Subcutaneous abdominal adipose tissue (tissue), 5 donors: ENCODE measurements at regions not wholly inside any gene's neighbourhood (a gene's known extent, or its start where the extent isn't known, plus 50 kb on each side); places are given as distances from the start of the nearest gene placed in this dataset.

Experiments used
- H3K27ac ChIP-seq: one replicate; pipeline ENCODE4 v1.7.0; 2013; ENCODE audit warnings: low read depth, mild to moderate bottlenecking, inconsistent platforms, low read length, moderate library complexity
- H3K27me3 ChIP-seq, 5 donors: one replicate each; pipeline ENCODE4 v1.7.0; 2013; ENCODE audit warnings: low read length in 5 of 5, inconsistent platforms in 1 of 5; ENCODE audit not compliant: control insufficient read depth in 5 of 5, insufficient read depth in 4 of 5
- H3K36me3 ChIP-seq, 5 donors: one replicate each; pipeline ENCODE4 v1.7.0; 2013; ENCODE audit warnings: low read length in 5 of 5; ENCODE audit not compliant: control insufficient read depth in 5 of 5, insufficient read depth in 5 of 5
- H3K4me1 ChIP-seq, 5 donors: one replicate each; pipeline ENCODE4 v1.7.0; 2013; ENCODE audit warnings: low read length in 5 of 5, mild to moderate bottlenecking in 3 of 5, moderate library complexity in 1 of 5; ENCODE audit not compliant: control insufficient read depth in 5 of 5, insufficient read depth in 5 of 5
- H3K4me3 ChIP-seq, 5 donors: one replicate each; pipeline ENCODE4 v1.7.0; 2013; ENCODE audit warnings: low read length in 5 of 5, low read depth in 1 of 5
- H3K9ac ChIP-seq, 5 donors: one replicate each; pipeline ENCODE4 v1.7.0; 2013; ENCODE audit warnings: low read length in 5 of 5, mild to moderate bottlenecking in 4 of 5, moderate library complexity in 3 of 5
- H3K9me3 ChIP-seq, 5 donors: one replicate each; pipeline ENCODE4 v1.7.0; 2013; ENCODE audit warnings: low read length in 5 of 5; ENCODE audit not compliant: control insufficient read depth in 5 of 5
- donor health status: healthy.
- donor health status: healthy.
- donor health status: healthy.
- donor health status: healthy.
- donor health status: healthy.

DNA sequence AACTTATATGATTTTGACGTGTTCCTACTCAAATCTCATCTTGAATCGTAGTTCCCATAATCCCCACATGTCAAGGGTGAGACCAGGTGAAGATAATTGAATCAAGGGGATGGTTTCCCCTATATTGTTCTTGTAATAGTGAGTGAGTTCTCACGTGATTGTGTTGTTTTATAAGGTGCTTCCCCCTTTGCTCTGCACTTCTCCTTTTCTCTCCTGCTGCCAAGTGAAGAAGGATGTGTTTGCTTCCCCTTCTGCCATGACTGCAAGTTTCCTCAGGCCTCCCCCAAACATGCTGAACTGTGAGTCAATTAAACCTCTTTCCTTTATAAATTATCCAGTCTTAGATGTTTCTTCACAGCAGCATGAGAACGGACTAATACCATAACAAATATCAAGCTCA, 83.2 kb downstream of the MANEA start:
- Histone ChIP-seq H3K27ac (no peak overlapping the region), H3K4me3 (no peak overlapping the region), H3K27me3 (no peaks in the 10 kb centered on the region), H3K9me3 (no peaks in the 10 kb centered on the region), H3K36me3 (no peaks in the 10 kb centered on the region), H3K9ac (no peak overlapping the region), H3K4me1 (no peaks in the 10 kb centered on the region)

DNA sequence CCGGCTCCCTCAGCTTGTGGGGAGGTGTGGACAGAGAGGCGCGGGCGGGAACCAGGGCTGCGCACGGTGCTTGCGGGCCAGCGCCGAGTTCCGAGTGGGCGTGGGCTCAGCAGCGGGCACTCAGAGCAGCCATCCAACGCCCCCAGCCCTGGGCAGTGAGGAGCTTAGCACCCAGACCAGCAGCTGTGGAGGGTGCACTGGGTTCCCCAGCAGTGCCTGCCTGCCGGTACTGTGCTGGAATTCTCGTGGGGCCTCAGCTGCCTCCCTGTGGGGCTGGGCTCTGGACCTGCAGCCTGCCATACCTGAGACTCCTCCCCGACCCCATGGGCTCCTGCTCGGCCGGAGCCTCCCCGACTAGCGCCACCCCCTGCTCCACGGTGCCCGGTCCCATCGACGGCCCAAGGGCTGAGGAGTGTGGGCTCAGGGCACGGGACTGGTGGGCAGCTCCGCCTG, 92.7 kb downstream of the MANEA start:
- Histone ChIP-seq H3K9ac (no peak overlapping the region), H3K27me3 (no peaks in the 10 kb centered on the region), H3K27ac (no peak overlapping the region), H3K4me1 (no peaks in the 10 kb centered on the region), H3K36me3 (no peaks in the 10 kb centered on the region), H3K9me3 (peaks cover 0 to 5% (median 0%) of the 10 kb centered on the region in 5 donors), H3K4me3 (no peak overlapping the region)

DNA sequence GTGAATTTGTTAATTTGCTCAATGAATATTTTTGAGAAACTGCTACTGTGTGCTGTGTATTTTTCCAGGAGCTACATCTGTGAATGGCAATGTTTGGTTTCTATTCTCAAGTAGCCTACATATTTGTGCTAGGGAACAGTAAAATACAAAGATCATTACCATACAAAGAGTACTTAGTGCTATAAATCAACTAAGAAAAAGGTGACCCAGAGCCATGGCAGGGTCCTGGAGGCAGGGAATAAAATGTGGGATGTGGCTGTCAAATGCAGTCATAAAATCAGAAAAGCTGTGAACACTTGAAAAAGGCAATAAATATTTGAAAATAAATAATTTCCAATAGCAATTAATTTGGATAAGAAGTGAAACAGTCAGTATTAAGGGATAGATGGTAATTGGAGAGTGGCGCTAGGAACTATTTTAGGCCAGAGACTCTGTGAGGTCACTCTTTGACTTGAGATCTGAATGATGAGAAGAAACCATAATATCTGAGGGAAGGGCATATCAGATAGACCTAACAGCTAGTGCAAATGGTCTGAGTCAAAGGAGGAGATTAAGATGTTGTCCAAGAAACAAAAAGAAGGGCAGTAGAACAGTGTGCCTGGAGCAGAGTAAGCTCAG, 98.8 kb downstream of the MANEA start:
- no peaks in the 10 kb centered on the region for H3K27me3 ChIP-seq
- H3K9ac ChIP-seq, result no peak overlapping the region
- no peaks in the 10 kb centered on the region for H3K4me1 ChIP-seq
- H3K9me3 ChIP-seq, result no peaks in the 10 kb centered on the region
- H3K36me3 ChIP-seq, result no peaks in the 10 kb centered on the region
- no peak overlapping the region for H3K27ac ChIP-seq
- no peak overlapping the region for H3K4me3 ChIP-seq

DNA sequence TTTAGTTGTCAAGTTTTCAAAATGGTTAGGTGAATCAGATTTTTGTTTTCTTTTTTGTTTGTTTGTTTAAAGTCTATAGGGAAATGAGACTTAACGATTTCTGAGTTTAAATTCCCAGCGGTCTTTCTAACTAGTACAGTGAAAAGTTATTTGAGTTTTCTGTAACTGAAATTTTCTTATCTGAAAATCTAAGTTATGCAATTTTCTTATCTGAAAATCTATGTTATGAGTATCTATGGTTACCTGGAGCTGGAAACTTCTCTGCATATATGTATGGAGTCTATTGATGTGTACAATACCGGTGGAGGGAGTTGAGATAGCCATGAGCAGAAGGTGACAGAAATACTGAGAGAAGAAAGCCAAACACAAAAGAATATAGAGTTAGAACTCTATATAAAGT, 102.6 kb downstream of the MANEA start:
- Histone ChIP-seq H3K9me3 (no peaks in the 10 kb centered on the region), H3K27ac (no peak overlapping the region), H3K4me1 (no peaks in the 10 kb centered on the region), H3K27me3 (no peaks in the 10 kb centered on the region), H3K4me3 (no peak overlapping the region), H3K36me3 (no peaks in the 10 kb centered on the region), H3K9ac (no peak overlapping the region)

DNA sequence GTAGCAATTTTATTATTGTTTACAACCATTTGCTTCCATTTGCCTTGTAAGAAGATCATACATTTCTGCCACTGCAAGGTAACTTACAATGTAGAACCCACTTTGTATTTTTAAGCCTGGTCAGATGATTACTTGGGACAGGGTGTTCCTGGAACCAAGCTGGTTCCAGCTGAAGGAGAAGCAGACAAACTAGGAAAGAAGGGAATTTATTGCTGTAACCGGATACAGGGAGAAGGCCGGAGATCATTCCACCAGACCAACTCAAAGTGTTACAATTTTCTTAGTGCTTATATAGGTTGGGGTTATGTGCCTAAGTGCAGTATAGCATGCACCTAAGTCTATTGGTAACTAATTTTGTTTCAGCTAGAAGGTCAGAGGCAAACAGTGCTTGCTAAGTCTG, 104.4 kb downstream of the MANEA start:
- no peaks in the 10 kb centered on the region for H3K27me3 ChIP-seq
- H3K36me3 ChIP-seq, result no peaks in the 10 kb centered on the region
- H3K4me1 ChIP-seq, result no peaks in the 10 kb centered on the region
- H3K27ac ChIP-seq, result no peak overlapping the region
- no peaks in the 10 kb centered on the region for H3K9me3 ChIP-seq
- H3K9ac ChIP-seq, result no peak overlapping the region
- H3K4me3 ChIP-seq, result no peak overlapping the region

- no peaks in the 10 kb centered on the region for H3K9me3 ChIP-seq
- H3K4me3 ChIP-seq, result no peak overlapping the region
- H3K4me1 ChIP-seq, result no peaks in the 10 kb centered on the region
- H3K27ac ChIP-seq, result no peak overlapping the region
- H3K27me3 ChIP-seq, result no peaks in the 10 kb centered on the region
- H3K9ac ChIP-seq, result no peak overlapping the region
- no peaks in the 10 kb centered on the region for H3K36me3 ChIP-seq
Observed at GRCh38 chr6:95682476-95682875, 105.1 kb downstream of the MANEA start.

DNA sequence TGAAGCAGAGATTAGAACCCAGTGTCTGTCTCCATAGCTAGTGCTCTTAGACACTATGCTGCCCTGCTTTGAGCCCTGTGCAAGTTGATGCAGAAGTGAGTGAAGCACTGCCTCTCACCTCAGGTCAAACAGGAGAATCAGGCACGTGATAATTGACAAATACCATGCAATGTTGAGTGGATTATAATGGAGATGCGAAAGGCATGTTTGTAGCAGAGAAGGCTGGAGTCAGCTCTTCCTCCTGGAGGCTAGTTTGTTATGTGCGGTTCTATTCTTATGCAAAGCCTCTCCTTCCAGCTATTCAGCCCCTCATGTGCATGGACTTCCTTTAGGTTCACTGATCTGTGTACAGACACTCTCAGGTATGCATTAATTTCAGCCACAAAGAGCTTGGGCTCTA, 108.5 kb downstream of the MANEA start:
- H3K9ac ChIP-seq, result no peak overlapping the region
- no peaks in the 10 kb centered on the region for H3K4me1 ChIP-seq
- H3K4me3 ChIP-seq, result no peak overlapping the region
- no peak overlapping the region for H3K27ac ChIP-seq
- H3K36me3 ChIP-seq, result no peaks in the 10 kb centered on the region
- peaks cover 0 to 4% (median 0%) of the 10 kb centered on the region in 5 donors for H3K9me3 ChIP-seq
- no peaks in the 10 kb centered on the region for H3K27me3 ChIP-seq

- Histone ChIP-seq H3K27ac (no peak overlapping the region), H3K4me3 (no peak overlapping the region), H3K27me3 (no peaks in the 10 kb centered on the region), H3K9ac (no peak overlapping the region), H3K4me1 (no peaks in the 10 kb centered on the region), H3K36me3 (no peaks in the 10 kb centered on the region), H3K9me3 (peaks cover 0 to 4% (median 0%) of the 10 kb centered on the region in 5 donors)
Observed at GRCh38 chr6:95686272-95686671, 108.9 kb downstream of the MANEA start.

DNA sequence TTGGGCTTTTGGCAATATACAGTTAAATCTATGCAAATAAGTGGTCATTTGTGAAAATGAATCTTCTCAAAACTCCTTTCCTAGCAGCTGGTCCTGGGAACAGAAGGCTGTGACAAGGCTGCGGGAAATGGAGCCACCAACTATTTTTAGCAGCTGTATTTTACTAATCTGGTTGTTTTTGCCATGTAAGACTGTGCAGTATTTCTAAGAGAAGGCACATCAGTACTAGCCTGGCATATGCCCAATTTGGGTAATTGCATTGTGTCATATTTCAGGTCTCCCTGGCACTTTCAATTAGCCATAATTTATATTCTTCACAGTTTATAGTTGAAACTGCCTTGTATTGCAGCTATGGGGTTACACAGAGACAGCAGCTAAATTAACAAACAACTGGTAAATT, 109.6 kb downstream of the MANEA start:
- Histone ChIP-seq H3K4me1 (no peaks in the 10 kb centered on the region), H3K36me3 (no peaks in the 10 kb centered on the region), H3K27me3 (no peaks in the 10 kb centered on the region), H3K4me3 (no peak overlapping the region), H3K9me3 (peaks cover 0 to 4% (median 0%) of the 10 kb centered on the region in 5 donors), H3K9ac (no peak overlapping the region), H3K27ac (no peak overlapping the region)

GRCh38 chr6:95687839-95688238, 110.5 kb downstream of the MANEA start:
- Histone ChIP-seq H3K4me3 (no peak overlapping the region), H3K4me1 (no peaks in the 10 kb centered on the region), H3K9me3 (peaks cover 0 to 4% (median 0%) of the 10 kb centered on the region in 5 donors), H3K27me3 (no peaks in the 10 kb centered on the region), H3K27ac (no peak overlapping the region), H3K36me3 (no peaks in the 10 kb centered on the region), H3K9ac (no peak overlapping the region)
